A673 (cell line): ENCODE measurements at regions not wholly inside any gene's neighbourhood (a gene's known extent, or its start where the extent isn't known, plus 50 kb on each side); places are given as distances from the start of the nearest gene placed in this dataset.

Source experiments
- BruUV-seq: library from RNA; stranded (reverse); fragments of 400-500 nt; replicated peaks from 2 replicates; lab custom pipeline; 2021; lab: Mats Ljungman, UMichigan
- CTCF ChIA-PET: fragments of 300-600 bp; sonication (Branson Sonifier 250); formaldehyde crosslinking; loops from one replicate; lab custom pipeline; 2022; ENCODE audit warnings: antibody characterized with exemption; lab: Charles Lee
- POLR2A ChIA-PET: fragments of 300-600 bp; sonication (Branson Sonifier 250); formaldehyde crosslinking; loops from one replicate; lab custom pipeline; 2022; ENCODE audit warnings: antibody characterized with exemption; ENCODE audit not compliant: low non-redundant PET; lab: Charles Lee
- DNase-seq: peaks from one replicate; pipeline ENCODE4 v3.0.0-alpha.2; 2015; ENCODE audit warnings: low spot score
- H3K27ac ChIP-seq: fragments of 200-600 bp; sonication (generic); 2 replicates; pipeline ENCODE4 v1.5.1; 2016; ENCODE audit warnings: mixed run types, low read depth, mild to moderate bottlenecking, mixed read lengths, antibody characterized with exemption, low read length; ENCODE audit not compliant: poor library complexity, severe bottlenecking
- H3K27me3 ChIP-seq: fragments of 200-600 bp; sonication (generic); replicated peaks from 2 replicates; pipeline ENCODE4 v1.6.1; 2017; ENCODE audit warnings: mixed run types, low read depth, mild to moderate bottlenecking, mixed read lengths, antibody characterized with exemption, low read length; ENCODE audit not compliant: insufficient read depth, poor library complexity
- H3K36me3 ChIP-seq: fragments of 200-600 bp; sonication (generic); 2 replicates; pipeline ENCODE4 v1.6.1; 2016; ENCODE audit warnings: mixed run types, mild to moderate bottlenecking, mixed read lengths, antibody characterized with exemption, low read length; ENCODE audit not compliant: insufficient read depth, poor library complexity, severe bottlenecking
- H3K4me1 ChIP-seq: fragments of 200-600 bp; sonication (generic); 2 replicates; pipeline ENCODE4 v1.6.1; 2017; ENCODE audit warnings: mixed run types, mild to moderate bottlenecking, mixed read lengths, antibody characterized with exemption, low read length; ENCODE audit not compliant: insufficient read depth, poor library complexity, severe bottlenecking
- H3K4me3 ChIP-seq: fragments of 200-600 bp; sonication (generic); 2 replicates; pipeline ENCODE4 v1.5.1; 2016; ENCODE audit warnings: low read depth, mixed run types, mild to moderate bottlenecking, mixed read lengths, low read length; ENCODE audit not compliant: poor library complexity, severe bottlenecking
- H3K9me3 ChIP-seq: fragments of 200-600 bp; sonication (generic); 2 replicates; pipeline ENCODE4 v1.6.1; 2016; ENCODE audit warnings: mixed run types, low read depth, mild to moderate bottlenecking, mixed read lengths, antibody characterized with exemption, low read length; ENCODE audit not compliant: poor library complexity, severe bottlenecking
- CTCF ChIP-seq: fragments of 300-800, 200-600 bp; sonication (generic); conservative IDR thresholded peaks from 2 replicates; pipeline ENCODE4 v1.5.1; 2017; ENCODE audit warnings: low read depth, mild to moderate bottlenecking, antibody characterized with exemption, low read length, moderate library complexity, mixed read lengths
- EZH2 ChIP-seq: fragments of 200-600 bp; sonication (generic); IDR thresholded peaks from 2 replicates; pipeline ENCODE4 v1.6.1; 2017; ENCODE audit warnings: borderline replicate concordance, low read depth, mild to moderate bottlenecking, mixed read lengths, antibody characterized with exemption, low read length; ENCODE audit not compliant: poor library complexity, severe bottlenecking
- intact Hi-C: fragments of 100-400 bp; cut with micrococcal nuclease; formaldehyde crosslinking; loops from one replicate; pipeline ENCODE4 v1.10.0; 2022; ENCODE audit not compliant: unreplicated experiment

- intact Hi-C loops, result no loop called here
- TF ChIP-seq CTCF (no peak), EZH2 (no peak)
- H3K27ac ChIP-seq, result no peak overlapping the region
- H3K36me3 ChIP-seq, result no peaks in the 10 kb centered on the region
- POLR2A ChIA-PET, result no interaction called here
- H3K4me1 ChIP-seq, result peaks cover 5% of the 10 kb centered on the region
- peaks cover 7% of the 10 kb centered on the region for H3K27me3 ChIP-seq
- CTCF ChIA-PET, result no interaction called here
- H3K4me3 ChIP-seq, result no peak overlapping the region
- H3K9me3 ChIP-seq, result peaks cover 7% of the 10 kb centered on the region
- no TSS peak for BruUV-seq
- no peak for DNase-seq
Observed at GRCh38 chr10:118977022-118977599, 52.4 kb upstream of the NANOS1 start.

- no TSS peak for BruUV-seq
- DNase-seq, result no peak
- H3K27ac ChIP-seq, result no peak overlapping the region
Observed at GRCh38 chr10:118977835-118978234, 51.7 kb upstream of the NANOS1 start.

GRCh38 chr10:118978316-118978997 is 51.1 kb upstream of the NANOS1 start:
- POLR2A ChIA-PET, result no interaction called here
- no peak overlapping the region for H3K4me3 ChIP-seq
- no peak overlapping the region for H3K27ac ChIP-seq
- peaks cover 5% of the 10 kb centered on the region for H3K9me3 ChIP-seq
- no peaks in the 10 kb centered on the region for H3K36me3 ChIP-seq
- no peak for TF ChIP-seq CTCF
- no peak for TF ChIP-seq EZH2
- CTCF ChIA-PET, result no interaction called here
- no TSS peak for BruUV-seq
- H3K27me3 ChIP-seq, result peaks cover 3% of the 10 kb centered on the region
- H3K4me1 ChIP-seq, result peaks cover 5% of the 10 kb centered on the region
- intact Hi-C loops, result no loop called here
- DNase-seq, result no peak

More at GRCh38 chr10:118977835-118978234, 51.7 kb upstream of the NANOS1 start:
- Histone ChIP-seq H3K4me1 (peaks cover 5% of the 10 kb centered on the region), H3K27me3 (peaks cover 7% of the 10 kb centered on the region), H3K9me3 (peaks cover 7% of the 10 kb centered on the region), H3K36me3 (no peaks in the 10 kb centered on the region), H3K4me3 (no peak overlapping the region)
- TF ChIP-seq EZH2 (no peak), CTCF (no peak)
- ChIA-PET CTCF (no interaction called here), POLR2A (no interaction called here)
- intact Hi-C loops, result no loop called here
